H1 (cell line): ENCODE measurements at regions not wholly inside any gene's neighbourhood (a gene's known extent, or its start where the extent isn't known, plus 50 kb on each side); places are given as distances from the start of the nearest gene placed in this dataset.

Experiments used
- CTCF ChIA-PET: fragments of 300-600 bp; sonication (Branson Sonifier 250); formaldehyde crosslinking; loops from one replicate; lab custom pipeline; 2021; ENCODE audit not compliant: partially characterized antibody; lab: Charles Lee
- POLR2A ChIA-PET: fragments of 300-600 bp; sonication (Branson Sonifier 250); formaldehyde crosslinking; loops from one replicate; lab custom pipeline; 2021; ENCODE audit warnings: inconsistent platforms; ENCODE audit not compliant: partially characterized antibody; lab: Charles Lee
- DNase-seq, 2 experiments: peaks; one replicate each; pipeline versions ENCODE4 v3.0.0 to v3.0.0-alpha.2; 2010 to 2022; ENCODE audit warnings: low spot score in 2 of 2, low read depth in 1 of 2, mixed read lengths in 1 of 2
- FAIRE-seq: peaks from 2 replicates; lab custom pipeline; 2011; peaks lifted over from hg19 to GRCh38; lab: Jason Lieb, UNC
- H2AFZ ChIP-seq: 2 replicates; pipeline ENCODE4 v1.8.1; 2012; ENCODE audit warnings: low read length, inconsistent platforms
- H2AK5ac ChIP-seq: 2 replicates; pipeline ENCODE4 v1.6.1; 2013; ENCODE audit warnings: low read depth, low read length
- H2BK120ac ChIP-seq: replicated peaks from 2 replicates; pipeline ENCODE3; 2013; ENCODE audit warnings: low read depth, low read length, inconsistent platforms
- H2BK12ac ChIP-seq: 2 replicates; pipeline ENCODE4 v1.6.1; 2013; ENCODE audit warnings: low read depth, low read length
- H2BK15ac ChIP-seq: 2 replicates; pipeline ENCODE4 v1.6.1; 2013; ENCODE audit warnings: low read length
- H2BK20ac ChIP-seq: 2 replicates; pipeline ENCODE4 v1.6.1; 2013; ENCODE audit warnings: low read length
- H2BK5ac ChIP-seq: 2 replicates; pipeline ENCODE4 v1.6.1; 2013; ENCODE audit warnings: low read depth, low read length
- H3K14ac ChIP-seq: 2 replicates; pipeline ENCODE4 v1.6.1; 2013; ENCODE audit warnings: inconsistent platforms; ENCODE audit not compliant: insufficient read length
- H3K18ac ChIP-seq: 2 replicates; pipeline ENCODE4 v1.6.1; 2013; ENCODE audit warnings: low read length; ENCODE audit errors: extremely low read depth
- H3K23ac ChIP-seq: 2 replicates; pipeline ENCODE4 v1.6.1; 2013; ENCODE audit warnings: inconsistent platforms; ENCODE audit not compliant: insufficient read length
- H3K23me2 ChIP-seq: 2 replicates; pipeline ENCODE4 v1.6.1; 2013; ENCODE audit warnings: low read depth, low read length
- H3K27ac ChIP-seq: 2 replicates; pipeline ENCODE4 v1.6.1; 2011; ENCODE audit warnings: low read depth, low read length, inconsistent platforms
- H3K27me3 ChIP-seq, 4 experiments: replicated peaks in 1 of 4; 1 replicate in 1 of 4; 2 replicates in 3 of 4; pipeline versions ENCODE4 v1.6.1 to v1.8.1; 2011 to 2013; ENCODE audit warnings: low read length in 3 of 4, mild to moderate bottlenecking in 3 of 4, inconsistent platforms in 2 of 4, mixed read lengths in 2 of 4, moderate library complexity in 1 of 4; ENCODE audit not compliant: control insufficient read depth in 3 of 4, insufficient read depth in 3 of 4; ENCODE audit errors: extremely low read depth in 1 of 4
- H3K36me3 ChIP-seq, 4 experiments: 2 replicates each; pipeline versions ENCODE4 v1.6.1 to v1.8.1; 2011 to 2013; ENCODE audit warnings: mild to moderate bottlenecking in 4 of 4, low read length in 3 of 4, moderate library complexity in 2 of 4, control low read depth in 1 of 4, inconsistent platforms in 1 of 4; ENCODE audit not compliant: insufficient read depth in 4 of 4, control insufficient read depth in 2 of 4
- H3K4ac ChIP-seq: replicated peaks from 2 replicates; pipeline ENCODE3; 2013; ENCODE audit warnings: low read length, low read depth, mixed read lengths, inconsistent platforms; ENCODE audit not compliant: insufficient read length
- H3K4me1 ChIP-seq, 4 experiments: replicated peaks in 1 of 4; 1 replicate in 1 of 4; 2 replicates in 3 of 4; pipeline versions ENCODE4 v1.6.1 to v1.8.1; 2011 to 2013; ENCODE audit warnings: low read length in 3 of 4, inconsistent platforms in 2 of 4, mixed read lengths in 1 of 4; ENCODE audit not compliant: insufficient read depth in 4 of 4, control insufficient read depth in 3 of 4
- H3K4me2 ChIP-seq, 2 experiments: 2 replicates each; pipeline versions ENCODE4 v1.6.1 to v1.8.1; 2011 to 2013; ENCODE audit warnings: low read depth in 2 of 2, low read length in 2 of 2, control low read depth in 1 of 2, inconsistent platforms in 1 of 2, mild to moderate bottlenecking in 1 of 2; ENCODE audit not compliant: insufficient read depth in 1 of 2
- H3K4me3 ChIP-seq, 4 experiments: fragments of 200-600, 300-600 bp in 1 of 4; sonication (generic), shearing (Covaris generic), sonication (Bioruptor Twin) in 1 of 4; 2 replicates each; pipeline versions ENCODE4 v1.5.1 to v1.8.1; 2011 to 2016; ENCODE audit warnings: low read length in 4 of 4, low read depth in 3 of 4, control low read depth in 2 of 4, inconsistent platforms in 2 of 4, mild to moderate bottlenecking in 2 of 4, mixed read lengths in 1 of 4, moderate library complexity in 1 of 4; ENCODE audit not compliant: insufficient read depth in 2 of 4; ENCODE audit errors: extremely low read depth in 1 of 4
- H3K56ac ChIP-seq: replicated peaks from 2 replicates; pipeline ENCODE3; 2013; ENCODE audit warnings: low read depth, mild to moderate bottlenecking, mixed read lengths, low read length, inconsistent platforms; ENCODE audit not compliant: insufficient read length
- H3K79me1 ChIP-seq: 2 replicates; pipeline ENCODE4 v1.6.1; 2013; ENCODE audit warnings: low read depth, low read length, control low read depth
- H3K79me2 ChIP-seq, 2 experiments: 2 replicates each; pipeline versions ENCODE4 v1.6.1 to v1.8.1; 2012 to 2013; ENCODE audit warnings: low read length in 2 of 2, mild to moderate bottlenecking in 2 of 2, inconsistent platforms in 1 of 2; ENCODE audit not compliant: insufficient read depth in 2 of 2, control insufficient read depth in 1 of 2
- H3K9ac ChIP-seq, 4 experiments: replicated peaks in 1 of 4; 1 replicate in 1 of 4; 2 replicates in 3 of 4; pipeline versions ENCODE4 v1.6.1 to v1.8.1; 2011 to 2013; ENCODE audit warnings: low read depth in 3 of 4, low read length in 3 of 4, control low read depth in 2 of 4, mild to moderate bottlenecking in 2 of 4, moderate library complexity in 2 of 4, inconsistent platforms in 1 of 4; ENCODE audit errors: extremely low read depth in 1 of 4
- H3K9me3 ChIP-seq, 2 experiments: 2 replicates each; pipeline versions ENCODE4 v1.6.1 to v1.8.1; 2012 to 2013; ENCODE audit warnings: mild to moderate bottlenecking in 2 of 2, moderate library complexity in 2 of 2, control low read depth in 1 of 2, inconsistent platforms in 1 of 2, low read depth in 1 of 2, low read length in 1 of 2, mixed read lengths in 1 of 2; ENCODE audit not compliant: insufficient read depth in 2 of 2
- H4K20me1 ChIP-seq, 2 experiments: replicated peaks in 1 of 2; 2 replicates each; pipeline versions ENCODE3 to v1.8.1; 2011 to 2013; ENCODE audit warnings: inconsistent platforms in 2 of 2, low read length in 2 of 2, mild to moderate bottlenecking in 1 of 2; ENCODE audit not compliant: insufficient read depth in 2 of 2, control insufficient read depth in 1 of 2
- H4K5ac ChIP-seq: 2 replicates; pipeline ENCODE4 v1.6.1; 2013; ENCODE audit warnings: low read length, low read depth, mixed read lengths, inconsistent platforms; ENCODE audit not compliant: insufficient read length
- H4K8ac ChIP-seq: 2 replicates; pipeline ENCODE4 v1.8.0; 2013; ENCODE audit warnings: mild to moderate bottlenecking, moderate library complexity, low read length, inconsistent platforms; ENCODE audit not compliant: insufficient read depth; ENCODE audit errors: extremely low read depth
- H4K91ac ChIP-seq: replicated peaks from 2 replicates; pipeline ENCODE3; 2013; ENCODE audit warnings: low read length, mixed read lengths, inconsistent platforms; ENCODE audit not compliant: insufficient read length
- CBX8 ChIP-seq: fragments of 300-800, 300-1000 bp; sonication (generic); IDR thresholded peaks from 2 replicates; pipeline ENCODE4 v1.7.1; 2016; ENCODE audit warnings: low read depth, low read length, borderline replicate concordance
- E2F6 ChIP-seq: IDR thresholded peaks from 2 replicates; pipeline ENCODE4 v1.6.1; 2012; ENCODE audit warnings: inconsistent platforms
- EGR1 ChIP-seq: IDR thresholded peaks from 2 replicates; pipeline ENCODE4 v1.6.1; 2011; ENCODE audit warnings: low read depth, low read length, borderline replicate concordance
- GTF2F1 ChIP-seq: IDR thresholded peaks from 2 replicates; pipeline ENCODE4 v1.6.1; 2012; ENCODE audit warnings: low read depth, low read length, improper control_type of control experiment, borderline replicate concordance
- KDM1A ChIP-seq: fragments of 200-600, 300-600 bp; sonication (generic); IDR thresholded peaks from 2 replicates; pipeline ENCODE4 v1.7.1; 2016; ENCODE audit warnings: mild to moderate bottlenecking, low read length, borderline replicate concordance
- KDM4A ChIP-seq: IDR thresholded peaks from one replicate; pipeline ENCODE4 v1.7.1; 2012; ENCODE audit warnings: low read depth, mild to moderate bottlenecking, moderate library complexity, low read length, inconsistent platforms; ENCODE audit not compliant: severe bottlenecking
- POLR2AphosphoS5 ChIP-seq: IDR thresholded peaks from 2 replicates; pipeline ENCODE4 v1.6.1; 2011; ENCODE audit warnings: low read depth, low read length
- RFX5 ChIP-seq: IDR thresholded peaks from 2 replicates; pipeline ENCODE4 v1.6.1; 2011; ENCODE audit warnings: low read depth, low read length, improper control_type of control experiment, borderline replicate concordance
- SRF ChIP-seq: IDR thresholded peaks from 2 replicates; pipeline ENCODE4 v1.6.1; 2011; ENCODE audit warnings: mild to moderate bottlenecking, low read depth, low read length, moderate library complexity
- WGBS, 2 experiments: shearing (Covaris generic) in 1 of 2; methylation state at CpG; one replicate each; pipeline versions ENCODE4 v1.1.6 to v1.1.7; 2013 to 2015; ENCODE audit warnings: low lambda C conversion rate in 2 of 2, mixed read lengths in 2 of 2, inconsistent platforms in 1 of 2, low coverage in 1 of 2, missing lambda C conversion rate in 1 of 2; ENCODE audit not compliant: insufficient replicate concordance in 2 of 2, insufficient coverage in 1 of 2, insufficient read length in 1 of 2; ENCODE audit errors: extremely low coverage in 1 of 2, missing lambda C conversion rate in 1 of 2; 5-methylcytosine and 5-hydroxymethylcytosine counted together

GRCh38 chrX:42704454-42704853, 73.5 kb downstream of the PPP1R2C start:
- no peaks in the 10 kb centered on the region for H3K23me2 ChIP-seq
- no peak overlapping the region for H3K56ac ChIP-seq
- H3K4me1 ChIP-seq: no peaks in the 10 kb centered on the region
- no peak overlapping the region for H3K4me3 ChIP-seq
- no peak for DNase-seq
- H3K9ac ChIP-seq: no peak overlapping the region
- no peak overlapping the region for H2BK120ac ChIP-seq
- no peak overlapping the region for H3K18ac ChIP-seq
- no peaks in the 10 kb centered on the region for H3K79me2 ChIP-seq
- WGBS, 2 experiments: 70% methylated on average over 2 of the region's 2 CpGs; no CpG with 5 or more reads in 1 of the 2 experiments
- no peak overlapping the region for H2AFZ ChIP-seq
- no peak overlapping the region for H3K27ac ChIP-seq
- POLR2A ChIA-PET: no interaction called here
- H3K23ac ChIP-seq: no peak overlapping the region
- H2BK15ac ChIP-seq: no peak overlapping the region
- H2AK5ac ChIP-seq: no peak overlapping the region
- no peak overlapping the region for H4K8ac ChIP-seq
- no peaks in the 10 kb centered on the region for H4K20me1 ChIP-seq
- CTCF ChIA-PET: interaction anchor here (1.3 kb wide), 1 partner anchor 1047 kb away, joined by 4 read pairs; no protein-coding TSS in a partner anchor
- TF ChIP-seq SRF (no peak), E2F6 (no peak), POLR2AphosphoS5 (no peak), KDM4A (no peak), GTF2F1 (no peak), KDM1A (no peak), EGR1 (no peak), RFX5 (no peak), CBX8 (no peak)
- TF ChIP-seq, all 59 proteins: peak for 0
- Histone ChIP-seq H2BK5ac (no peak overlapping the region), H4K5ac (no peak overlapping the region), H3K14ac (no peak overlapping the region), H2BK20ac (no peak overlapping the region), H3K9me3 (no peaks in the 10 kb centered on the region), H3K4me2 (no peak overlapping the region), H3K79me1 (no peaks in the 10 kb centered on the region), H3K4ac (no peak overlapping the region), H3K27me3 (no peaks in the 10 kb centered on the region), H4K91ac (no peak overlapping the region), H2BK12ac (no peak overlapping the region), H3K36me3 (no peaks in the 10 kb centered on the region)
- no peak for FAIRE-seq
